Keratinocyte (primary cell): ENCODE measurements at regions not wholly inside any gene's neighbourhood (a gene's known extent, or its start where the extent isn't known, plus 50 kb on each side); places are given as distances from the start of the nearest gene placed in this dataset.

ENCODE experiments used
- DNase-seq: peaks from one replicate; pipeline ENCODE4 v3.0.0-alpha.2; 2011; ENCODE audit warnings: low read depth, missing footprints, low spot score
- FAIRE-seq: peaks from 2 replicates; lab custom pipeline; 2011; peaks lifted over from hg19 to GRCh38; lab: Jason Lieb, UNC
- H2AFZ ChIP-seq: 2 replicates; pipeline ENCODE4 v1.6.0; 2012; ENCODE audit warnings: low read length, control low read depth, inconsistent platforms; ENCODE audit not compliant: control insufficient read depth
- H3K27ac ChIP-seq: 2 replicates; pipeline ENCODE4 v1.5.1; 2011; ENCODE audit warnings: low read length; ENCODE audit not compliant: control insufficient read depth, insufficient read depth
- H3K27me3 ChIP-seq: 3 replicates; pipeline ENCODE4 v1.6.0; 2011; ENCODE audit warnings: low read length; ENCODE audit not compliant: control insufficient read depth, insufficient read depth; ENCODE audit errors: extremely low read depth
- H3K36me3 ChIP-seq, 2 experiments: 2 replicates in 1 of 2; 3 replicates in 1 of 2; pipeline ENCODE4 v1.5.1; 2011; ENCODE audit warnings: low read length in 2 of 2, mild to moderate bottlenecking in 1 of 2; ENCODE audit not compliant: control insufficient read depth in 2 of 2, insufficient read depth in 2 of 2; ENCODE audit errors: extremely low read depth in 1 of 2
- H3K4me1 ChIP-seq: 3 replicates; pipeline ENCODE4 v1.5.1; 2011; ENCODE audit warnings: low read length; ENCODE audit not compliant: control insufficient read depth, insufficient read depth; ENCODE audit errors: extremely low read depth
- H3K4me2 ChIP-seq: 3 replicates; pipeline ENCODE4 v1.6.0; 2011; ENCODE audit warnings: low read depth, low read length; ENCODE audit not compliant: control insufficient read depth, insufficient read depth; ENCODE audit errors: extremely low read depth
- H3K4me3 ChIP-seq, 3 experiments: fragments of 200-600 bp in 1 of 3; sonication (generic) in 1 of 3; 2 replicates in 2 of 3; 3 replicates in 1 of 3; pipeline ENCODE4 v1.5.1; 2011 to 2016; ENCODE audit warnings: low read length in 3 of 3, mild to moderate bottlenecking in 3 of 3, control low read depth in 2 of 3, inconsistent platforms in 1 of 3, low read depth in 1 of 3, mixed read lengths in 1 of 3, mixed run types in 1 of 3, moderate library complexity in 1 of 3; ENCODE audit not compliant: control insufficient read depth in 2 of 3, insufficient read depth in 2 of 3; ENCODE audit errors: extremely low read depth in 1 of 3
- H3K79me2 ChIP-seq: 2 replicates; pipeline ENCODE4 v1.6.0; 2012; ENCODE audit warnings: low read length; ENCODE audit not compliant: control insufficient read depth, insufficient read depth
- H3K9ac ChIP-seq: 3 replicates; pipeline ENCODE4 v1.6.0; 2011; ENCODE audit warnings: low read length; ENCODE audit not compliant: control insufficient read depth, insufficient read depth; ENCODE audit errors: extremely low read depth
- H3K9me1 ChIP-seq: 3 replicates; pipeline ENCODE4 v1.6.0; 2011; ENCODE audit warnings: low read length; ENCODE audit not compliant: control insufficient read depth, insufficient read depth; ENCODE audit errors: extremely low read depth
- H3K9me3 ChIP-seq: 2 replicates; pipeline ENCODE4 v1.5.1; 2012; ENCODE audit warnings: low read depth, low read length; ENCODE audit not compliant: control insufficient read depth
- H4K20me1 ChIP-seq: 3 replicates; pipeline ENCODE4 v1.6.0; 2011; ENCODE audit warnings: low read length; ENCODE audit not compliant: control insufficient read depth, insufficient read depth; ENCODE audit errors: extremely low read depth
- CTCF ChIP-seq, 3 experiments: IDR thresholded peaks in 1 of 3; conservative IDR thresholded peaks in 1 of 3; optimal IDR thresholded peaks in 1 of 3; 2 replicates in 2 of 3; 3 replicates in 1 of 3; pipeline versions ENCODE3 to v1.5.1; 2011; ENCODE audit warnings: low read length in 3 of 3, mild to moderate bottlenecking in 3 of 3, moderate library complexity in 2 of 3, control low read depth in 1 of 3, inconsistent platforms in 1 of 3; ENCODE audit not compliant: insufficient read depth in 2 of 3; ENCODE audit errors: extremely low read depth in 1 of 3
- EZH2 ChIP-seq: IDR thresholded peaks from one replicate; pipeline ENCODE4 v1.6.1; 2012; ENCODE audit warnings: inconsistent platforms, mild to moderate bottlenecking, low read length, moderate library complexity
- dilution Hi-C: fragments of 300-500 bp; cut with MboI; formaldehyde crosslinking; loops from one replicate; pipeline ENCODE4 v1.7.0; 2020; ENCODE audit warnings: low sequenced_read_pairs; ENCODE audit not compliant: extremely low pct_ligation_motif_present

DNA sequence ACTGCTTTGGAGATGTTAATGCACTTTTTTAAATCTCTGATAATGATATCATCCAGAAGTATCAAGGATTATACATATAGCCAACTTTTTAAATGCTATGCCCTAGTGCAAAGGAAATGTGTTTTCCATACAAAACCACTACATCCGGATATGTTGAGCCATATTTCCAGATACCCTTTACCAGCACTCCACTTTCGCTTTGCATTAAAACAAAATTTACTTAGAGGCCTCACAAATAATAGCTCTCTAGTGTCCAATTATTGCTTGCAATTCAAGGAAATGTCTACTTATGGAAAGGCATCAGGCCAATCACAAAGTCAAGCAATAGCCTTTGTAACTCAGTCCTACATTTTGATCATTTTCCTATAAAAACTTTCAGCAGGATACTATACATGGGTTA, 1072.8 kb upstream of the INTU start:
- no peaks in the 10 kb centered on the region for H3K9me1 ChIP-seq
- no peak overlapping the region for H2AFZ ChIP-seq
- no peak for TF ChIP-seq CTCF (optimal IDR thresholded peaks at IDR 0.05 in 1 of 3, IDR thresholded peaks at IDR 0.05 in 1 of 3, conservative IDR thresholded peaks at IDR 0.05 in 1 of 3; ENCODE audit: extremely low read depth in 1 of 3, insufficient read depth in 2 of 3, low read length in 3 of 3)
- no peak for TF ChIP-seq EZH2
- DNase-seq (no peak), FAIRE-seq (no peak)
- H3K4me3 ChIP-seq: no peak overlapping the region
- H3K4me1 ChIP-seq: no peaks in the 10 kb centered on the region
- no peaks in the 10 kb centered on the region for H3K27me3 ChIP-seq
- no peaks in the 10 kb centered on the region for H4K20me1 ChIP-seq
- no peak overlapping the region for H3K9ac ChIP-seq
- no peak overlapping the region for H3K4me2 ChIP-seq
- dilution Hi-C loops: no loop called here
- H3K79me2 ChIP-seq: no peaks in the 10 kb centered on the region
- no peaks in the 10 kb centered on the region for H3K36me3 ChIP-seq
- H3K9me3 ChIP-seq: no peaks in the 10 kb centered on the region
- no peak overlapping the region for H3K27ac ChIP-seq

DNA sequence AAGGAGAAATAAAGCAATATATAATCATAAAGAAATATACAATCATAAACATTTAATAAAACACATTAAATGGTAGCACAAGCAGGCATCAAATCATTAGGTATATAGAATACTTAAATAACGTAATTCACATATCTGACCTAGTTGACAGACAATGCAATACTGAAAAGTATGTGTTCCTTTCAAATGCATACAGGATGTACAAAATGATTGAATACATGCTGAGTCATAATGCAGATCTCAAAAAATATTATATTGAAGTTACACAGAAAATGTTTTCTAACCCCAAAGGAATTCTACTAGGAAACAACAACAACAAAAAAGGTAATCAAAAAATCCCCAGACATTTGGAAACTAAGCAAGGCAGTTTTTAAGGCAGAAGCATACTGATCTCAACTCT, 1072.0 kb upstream of the INTU start:
- DNase-seq: no peak
- dilution Hi-C loops: no loop called here
- no peak overlapping the region for H3K9ac ChIP-seq
- H3K9me1 ChIP-seq: no peaks in the 10 kb centered on the region
- H3K4me3 ChIP-seq: no peak overlapping the region
- H3K4me1 ChIP-seq: no peaks in the 10 kb centered on the region
- TF ChIP-seq EZH2: no peak
- H3K27me3 ChIP-seq: no peaks in the 10 kb centered on the region
- no peaks in the 10 kb centered on the region for H3K79me2 ChIP-seq
- no peak overlapping the region for H3K27ac ChIP-seq
- no peaks in the 10 kb centered on the region for H3K36me3 ChIP-seq
- H2AFZ ChIP-seq: no peak overlapping the region
- H3K9me3 ChIP-seq: no peaks in the 10 kb centered on the region
- H4K20me1 ChIP-seq: no peaks in the 10 kb centered on the region
- no peak for FAIRE-seq
- no peak overlapping the region for H3K4me2 ChIP-seq

DNA sequence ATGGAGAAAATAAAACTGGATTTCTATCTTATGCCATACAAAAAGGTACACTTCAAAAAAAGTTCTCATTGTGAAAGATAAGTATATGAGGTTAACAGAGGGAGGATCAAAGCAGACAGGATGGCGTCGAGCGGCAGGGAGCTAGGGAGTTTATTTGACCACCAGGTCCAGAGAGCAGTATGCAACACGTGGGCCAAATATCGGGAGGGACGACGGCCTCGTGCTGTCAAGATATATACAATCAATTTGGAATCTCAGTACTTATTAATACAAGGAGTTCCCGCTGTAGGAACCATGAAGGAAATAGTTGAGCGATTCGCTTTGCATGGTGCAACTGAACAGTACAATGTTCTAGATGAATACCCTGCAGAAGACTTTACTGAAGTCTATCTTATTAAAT, 1069.4 kb upstream of the INTU start:
- Histone ChIP-seq H3K4me3 (no peak overlapping the region), H3K27ac (no peak overlapping the region), H2AFZ (no peak overlapping the region), H3K9me1 (no peaks in the 10 kb centered on the region), H3K4me1 (no peaks in the 10 kb centered on the region), H3K36me3 (no peaks in the 10 kb centered on the region), H3K79me2 (no peaks in the 10 kb centered on the region), H3K27me3 (no peaks in the 10 kb centered on the region), H4K20me1 (no peaks in the 10 kb centered on the region), H3K9me3 (no peaks in the 10 kb centered on the region), H3K9ac (no peak overlapping the region), H3K4me2 (no peak overlapping the region)
- no peak for TF ChIP-seq CTCF (optimal IDR thresholded peaks at IDR 0.05 in 1 of 3, IDR thresholded peaks at IDR 0.05 in 1 of 3, conservative IDR thresholded peaks at IDR 0.05 in 1 of 3; ENCODE audit: extremely low read depth in 1 of 3, insufficient read depth in 2 of 3, low read length in 3 of 3)
- no peak for TF ChIP-seq EZH2
- dilution Hi-C loops: no loop called here
- FAIRE-seq (no peak), DNase-seq (no peak)
